Neural cell (in vitro differentiated cells): ENCODE measurements at regions not wholly inside any gene's neighbourhood (a gene's known extent, or its start where the extent isn't known, plus 50 kb on each side); places are given as distances from the start of the nearest gene placed in this dataset.

Source experiments
- H2AFZ ChIP-seq: fragments of 200-600, 300-800 bp; sonication (generic), shearing (Covaris generic); 2 replicates; pipeline ENCODE4 v1.6.0; 2014; ENCODE audit warnings: low read depth, mild to moderate bottlenecking, antibody characterized with exemption, low read length, moderate library complexity
- H3F3A ChIP-seq: fragments of 200-600 bp; shearing (Covaris generic); 2 replicates; pipeline ENCODE4 v1.6.1; 2016; ENCODE audit warnings: mild to moderate bottlenecking, moderate library complexity, mixed read lengths, antibody characterized with exemption, low read length; ENCODE audit not compliant: insufficient read depth, poor library complexity, severe bottlenecking
- H3K27ac ChIP-seq: fragments of 200-600, 300-800 bp; sonication (generic), shearing (Covaris generic); 2 replicates; pipeline ENCODE4 v1.5.1; 2014; ENCODE audit warnings: mild to moderate bottlenecking, low read length, moderate library complexity
- H3K27me3 ChIP-seq: fragments of 300-800, 200-600 bp; sonication (generic), shearing (Covaris generic); 2 replicates; pipeline ENCODE4 v1.6.0; 2014; ENCODE audit warnings: mild to moderate bottlenecking, low read depth, low read length, moderate library complexity; ENCODE audit not compliant: insufficient read depth
- H3K36me3 ChIP-seq: fragments of 300-800, 200-600 bp; sonication (generic), shearing (Covaris generic); 2 replicates; pipeline ENCODE4 v1.5.1; 2014; ENCODE audit warnings: mild to moderate bottlenecking, antibody characterized with exemption, low read length, moderate library complexity; ENCODE audit not compliant: insufficient read depth
- H3K4me2 ChIP-seq: fragments of 300-800, 200-600 bp; sonication (generic), shearing (Covaris generic); 2 replicates; pipeline ENCODE4 v1.6.0; 2014; ENCODE audit warnings: mild to moderate bottlenecking, low read length
- H3K4me3 ChIP-seq: fragments of 300-800, 200-600 bp; sonication (generic), shearing (Covaris generic); 2 replicates; pipeline ENCODE4 v1.5.1; 2014; ENCODE audit warnings: mild to moderate bottlenecking, low read length, moderate library complexity
- H3K79me2 ChIP-seq: fragments of 200-600 bp; shearing (Covaris generic); replicated peaks from 2 replicates; pipeline ENCODE4 v1.6.0; 2014; ENCODE audit warnings: mild to moderate bottlenecking, low read length, moderate library complexity; ENCODE audit not compliant: insufficient read depth
- H3K9ac ChIP-seq: fragments of 300-800, 200-600 bp; sonication (generic), shearing (Covaris generic); 2 replicates; pipeline ENCODE4 v1.6.1; 2016; ENCODE audit warnings: mild to moderate bottlenecking, low read length, mixed read lengths
- H3K9me2 ChIP-seq: fragments of 200-600 bp; shearing (Covaris generic); 2 replicates; pipeline ENCODE4 v1.6.1; 2016; ENCODE audit warnings: mild to moderate bottlenecking, low read length, mixed read lengths; ENCODE audit not compliant: insufficient read depth
- H3K9me3 ChIP-seq: fragments of 200-600, 300-800 bp; sonication (generic), shearing (Covaris generic); 2 replicates; pipeline ENCODE4 v1.6.1; 2016; ENCODE audit warnings: mild to moderate bottlenecking, mixed run types, low read length, moderate library complexity, mixed read lengths
- H4K20me1 ChIP-seq: fragments of 200-600 bp; shearing (Covaris generic); 2 replicates; pipeline ENCODE4 v1.6.1; 2016; ENCODE audit warnings: mild to moderate bottlenecking, mixed run types; ENCODE audit not compliant: insufficient read depth
- EP300 ChIP-seq: fragments of 450-650 bp; conservative IDR thresholded peaks from 2 replicates; pipeline ENCODE4 v1.6.1; 2014; ENCODE audit warnings: antibody characterized with exemption, mild to moderate bottlenecking, moderate library complexity; ENCODE audit not compliant: poor library complexity, severe bottlenecking
- EZH2 ChIP-seq: fragments of 200-600, 300-800 bp; shearing (Covaris generic), sonication (generic); IDR thresholded peaks from 2 replicates; pipeline ENCODE4 v1.6.1; 2014; ENCODE audit warnings: antibody characterized with exemption, low read length, borderline replicate concordance, mild to moderate bottlenecking; ENCODE audit not compliant: insufficient read depth, poor library complexity, severe bottlenecking
- MXI1 ChIP-seq: fragments of 450-650 bp; conservative IDR thresholded peaks from 2 replicates; pipeline ENCODE4 v1.6.1; 2014; ENCODE audit warnings: antibody characterized with exemption, mild to moderate bottlenecking; ENCODE audit not compliant: poor library complexity, severe bottlenecking
- POLR2AphosphoS5 ChIP-seq: IDR thresholded peaks from 2 replicates; pipeline ENCODE4 v1.6.1; 2012
- RAD21 ChIP-seq: fragments of 450-650 bp; conservative IDR thresholded peaks from 2 replicates; pipeline ENCODE4 v1.6.1; 2014; ENCODE audit warnings: antibody characterized with exemption, mild to moderate bottlenecking, moderate library complexity
- REST ChIP-seq: IDR thresholded peaks from 2 replicates; pipeline ENCODE4 v1.6.1; 2012; ENCODE audit warnings: borderline replicate concordance
- SMC3 ChIP-seq: fragments of 450-650 bp; conservative IDR thresholded peaks from 2 replicates; pipeline ENCODE4 v1.6.1; 2014; ENCODE audit warnings: antibody characterized with exemption, mild to moderate bottlenecking, moderate library complexity; ENCODE audit not compliant: poor library complexity
- TAF1 ChIP-seq: IDR thresholded peaks from 2 replicates; pipeline ENCODE4 v1.6.1; 2012; ENCODE audit warnings: low read depth
- TF ChIP-seq, protein P1 (sequence below): fragments of 450-650 bp; IDR thresholded peaks from 2 replicates; pipeline ENCODE4 v1.5.1; 2014; ENCODE audit warnings: antibody characterized with exemption, mild to moderate bottlenecking, moderate library complexity; ENCODE audit not compliant: poor library complexity, severe bottlenecking

DNA sequence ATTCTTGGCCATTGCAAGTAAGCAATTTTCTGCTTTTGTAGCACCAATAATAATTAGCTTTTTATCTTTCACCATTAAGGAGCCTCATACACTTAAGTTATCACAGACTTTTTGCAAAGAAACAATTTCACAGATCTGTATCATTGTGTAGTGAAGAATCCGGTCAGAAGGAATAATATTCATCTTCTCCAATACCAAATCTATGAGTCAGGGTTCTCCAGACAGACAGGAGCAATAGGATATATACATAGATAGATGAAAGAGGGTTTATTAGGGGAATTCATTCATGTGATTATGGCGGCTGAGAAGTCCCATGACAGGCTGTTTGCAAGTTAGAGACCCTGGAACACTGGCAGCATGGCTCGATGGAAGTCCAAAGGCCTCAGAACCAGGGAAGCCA lies 82.9 kb upstream of the UBASH3B start:
- Histone ChIP-seq H3K79me2 (no peaks in the 10 kb centered on the region), H3K9me3 (no peaks in the 10 kb centered on the region), H3K9ac (no peak overlapping the region), H3K27me3 (no peaks in the 10 kb centered on the region), H3K27ac (no peak overlapping the region), H3K4me3 (no peak overlapping the region), H3K36me3 (no peaks in the 10 kb centered on the region), H3F3A (no peaks in the 10 kb centered on the region), H3K4me2 (no peak overlapping the region), H4K20me1 (no peaks in the 10 kb centered on the region), H2AFZ (no peak overlapping the region), H3K9me2 (no peaks in the 10 kb centered on the region)
- TF ChIP-seq SMC3, result no peak
- TF ChIP-seq, protein P1, sequence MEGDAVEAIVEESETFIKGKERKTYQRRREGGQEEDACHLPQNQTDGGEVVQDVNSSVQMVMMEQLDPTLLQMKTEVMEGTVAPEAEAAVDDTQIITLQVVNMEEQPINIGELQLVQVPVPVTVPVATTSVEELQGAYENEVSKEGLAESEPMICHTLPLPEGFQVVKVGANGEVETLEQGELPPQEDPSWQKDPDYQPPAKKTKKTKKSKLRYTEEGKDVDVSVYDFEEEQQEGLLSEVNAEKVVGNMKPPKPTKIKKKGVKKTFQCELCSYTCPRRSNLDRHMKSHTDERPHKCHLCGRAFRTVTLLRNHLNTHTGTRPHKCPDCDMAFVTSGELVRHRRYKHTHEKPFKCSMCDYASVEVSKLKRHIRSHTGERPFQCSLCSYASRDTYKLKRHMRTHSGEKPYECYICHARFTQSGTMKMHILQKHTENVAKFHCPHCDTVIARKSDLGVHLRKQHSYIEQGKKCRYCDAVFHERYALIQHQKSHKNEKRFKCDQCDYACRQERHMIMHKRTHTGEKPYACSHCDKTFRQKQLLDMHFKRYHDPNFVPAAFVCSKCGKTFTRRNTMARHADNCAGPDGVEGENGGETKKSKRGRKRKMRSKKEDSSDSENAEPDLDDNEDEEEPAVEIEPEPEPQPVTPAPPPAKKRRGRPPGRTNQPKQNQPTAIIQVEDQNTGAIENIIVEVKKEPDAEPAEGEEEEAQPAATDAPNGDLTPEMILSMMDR, result no peak

- Histone ChIP-seq H3K27me3 (no peaks in the 10 kb centered on the region), H4K20me1 (no peaks in the 10 kb centered on the region)
These were observed 91.8 kb upstream of the UBASH3B start for GRCh38 chr11:122563761-122564160.

More at GRCh38 chr11:122563761-122564160, 91.8 kb upstream of the UBASH3B start:
- Histone ChIP-seq H3F3A (no peaks in the 10 kb centered on the region), H3K4me2 (no peak overlapping the region), H3K9me3 (no peaks in the 10 kb centered on the region), H2AFZ (no peak overlapping the region), H3K4me3 (no peak overlapping the region), H3K79me2 (no peaks in the 10 kb centered on the region), H3K9ac (no peak overlapping the region), H3K27ac (no peak overlapping the region), H3K9me2 (no peaks in the 10 kb centered on the region), H3K36me3 (no peaks in the 10 kb centered on the region)
- TF ChIP-seq EP300 (no peak), RAD21 (no peak), MXI1 (no peak), EZH2 (no peak), REST (no peak), SMC3 (no peak), POLR2AphosphoS5 (no peak), TAF1 (no peak)
- TF ChIP-seq, protein P1, result no peak
